Tibial nerve (tissue), 4 donors: ENCODE measurements at regions not wholly inside any gene's neighbourhood (a gene's known extent, or its start where the extent isn't known, plus 50 kb on each side); places are given as distances from the start of the nearest gene placed in this dataset.

ENCODE experiments used
- EP300 ChIP-seq, 2 donors: sonication (generic); formaldehyde crosslinking; IDR thresholded peaks; one replicate each; pipeline ENCODE4 v1.6.1; 2017; ENCODE audit warnings: antibody characterized with exemption in 2 of 2, mild to moderate bottlenecking in 1 of 2
- POLR2A ChIP-seq, 2 donors: fragments of 450-650 bp; IDR thresholded peaks; one replicate each; pipeline ENCODE4 v1.6.1; 2017; ENCODE audit warnings: antibody characterized with exemption in 2 of 2, mild to moderate bottlenecking in 2 of 2, moderate library complexity in 2 of 2
- TF ChIP-seq, protein P1 (sequence below), 5 experiments: fragments of 200-600 bp in 3 of 5; fragments of 450-650 bp in 2 of 5; sonication (generic) in 3 of 5; IDR thresholded peaks; one replicate each; pipeline ENCODE4 v1.5.1; 2016 to 2019; ENCODE audit warnings: antibody characterized with exemption in 5 of 5, mild to moderate bottlenecking in 3 of 5, moderate library complexity in 2 of 5

DNA sequence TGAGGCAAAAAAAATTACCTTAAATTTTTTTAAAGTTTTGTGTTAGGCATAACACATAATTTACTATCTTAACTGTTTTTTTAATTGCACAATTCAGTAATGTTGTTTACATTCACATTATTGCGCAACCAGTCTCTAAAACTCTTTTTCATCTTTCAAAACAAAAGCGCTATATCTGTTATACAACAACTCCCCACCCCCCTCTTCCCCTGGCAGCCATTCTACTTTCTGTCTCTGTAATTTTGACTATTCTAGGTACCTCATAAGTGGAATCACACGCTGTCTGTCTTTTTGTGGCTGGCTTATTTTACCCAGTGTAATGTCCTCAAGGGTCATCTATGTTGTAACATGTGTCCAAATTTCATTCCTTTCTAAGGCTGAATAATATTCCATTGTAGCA, 241.5 kb upstream of the DMRT1 start:
- TF ChIP-seq POLR2A (IDR thresholded peaks at IDR 0.05): no peak
- TF ChIP-seq, protein P1, sequence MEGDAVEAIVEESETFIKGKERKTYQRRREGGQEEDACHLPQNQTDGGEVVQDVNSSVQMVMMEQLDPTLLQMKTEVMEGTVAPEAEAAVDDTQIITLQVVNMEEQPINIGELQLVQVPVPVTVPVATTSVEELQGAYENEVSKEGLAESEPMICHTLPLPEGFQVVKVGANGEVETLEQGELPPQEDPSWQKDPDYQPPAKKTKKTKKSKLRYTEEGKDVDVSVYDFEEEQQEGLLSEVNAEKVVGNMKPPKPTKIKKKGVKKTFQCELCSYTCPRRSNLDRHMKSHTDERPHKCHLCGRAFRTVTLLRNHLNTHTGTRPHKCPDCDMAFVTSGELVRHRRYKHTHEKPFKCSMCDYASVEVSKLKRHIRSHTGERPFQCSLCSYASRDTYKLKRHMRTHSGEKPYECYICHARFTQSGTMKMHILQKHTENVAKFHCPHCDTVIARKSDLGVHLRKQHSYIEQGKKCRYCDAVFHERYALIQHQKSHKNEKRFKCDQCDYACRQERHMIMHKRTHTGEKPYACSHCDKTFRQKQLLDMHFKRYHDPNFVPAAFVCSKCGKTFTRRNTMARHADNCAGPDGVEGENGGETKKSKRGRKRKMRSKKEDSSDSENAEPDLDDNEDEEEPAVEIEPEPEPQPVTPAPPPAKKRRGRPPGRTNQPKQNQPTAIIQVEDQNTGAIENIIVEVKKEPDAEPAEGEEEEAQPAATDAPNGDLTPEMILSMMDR (IDR thresholded peaks at IDR 0.05): no peak
- TF ChIP-seq EP300 (IDR thresholded peaks at IDR 0.05): no peak
